Bronchial epithelial cell (primary cell): ENCODE measurements at regions not wholly inside any gene's neighbourhood (a gene's known extent, or its start where the extent isn't known, plus 50 kb on each side); places are given as distances from the start of the nearest gene placed in this dataset.
"Not testable (repeated sequence)": the region's sequence is repeated elsewhere in the genome, so short reads cannot be mapped to it uniquely, and the experiment has no call there.

ENCODE experiments used
- DNase-seq: peaks from one replicate; pipeline ENCODE4 v3.0.0-alpha.2; 2010; ENCODE audit warnings: low read depth
- FAIRE-seq: peaks from 2 replicates; lab custom pipeline; 2011; peaks lifted over from hg19 to GRCh38; lab: Jason Lieb, UNC
- H3K27me3 ChIP-seq: 2 replicates; pipeline ENCODE4 v1.5.1; 2011; ENCODE audit warnings: low read length; ENCODE audit not compliant: control insufficient read depth, insufficient read depth
- H3K36me3 ChIP-seq: 2 replicates; pipeline ENCODE4 v1.5.1; 2011; ENCODE audit warnings: low read length; ENCODE audit not compliant: control insufficient read depth, insufficient read depth
- H3K4me3 ChIP-seq: 2 replicates; pipeline ENCODE4 v1.5.1; 2011; ENCODE audit warnings: mild to moderate bottlenecking, low read depth, low read length, control low read depth
- CTCF ChIP-seq: IDR thresholded peaks from 2 replicates; pipeline ENCODE4 v1.5.1; 2011; ENCODE audit warnings: mild to moderate bottlenecking, moderate library complexity, low read length, control low read depth, inconsistent platforms; ENCODE audit not compliant: insufficient read depth, severe bottlenecking

GRCh38 chr7:7014827-7015595 is 167.3 kb upstream of the C1GALT1 start:
- no peaks in the 10 kb centered on the region for H3K36me3 ChIP-seq
- no peak for TF ChIP-seq CTCF
- H3K27me3 ChIP-seq, result peaks cover 2% of the 10 kb centered on the region
- no peak overlapping the region for H3K4me3 ChIP-seq
- peak; percentile 5 for DNase-seq
- no peak for FAIRE-seq

GRCh38 chr7:7017707-7018280 is 164.6 kb upstream of the C1GALT1 start:
- FAIRE-seq (no peak), DNase-seq (no peak)
- no peaks in the 10 kb centered on the region for H3K36me3 ChIP-seq

GRCh38 chr7:7018290-7018689 is 164.1 kb upstream of the C1GALT1 start:
- no peak for TF ChIP-seq CTCF
- H3K27me3 ChIP-seq, result no peaks in the 10 kb centered on the region
- H3K4me3 ChIP-seq, result no peak overlapping the region
- DNase-seq, result no peak
- no peak for FAIRE-seq
- no peaks in the 10 kb centered on the region for H3K36me3 ChIP-seq

More at GRCh38 chr7:7017707-7018280, 164.6 kb upstream of the C1GALT1 start:
- H3K27me3 ChIP-seq, result no peaks in the 10 kb centered on the region
- TF ChIP-seq CTCF, result no peak
- no peak overlapping the region for H3K4me3 ChIP-seq

GRCh38 chr7:7032221-7032620 is 150.1 kb upstream of the C1GALT1 start:
- Histone ChIP-seq H3K4me3 (no peak overlapping the region), H3K36me3 (no peaks in the 10 kb centered on the region), H3K27me3 (no peaks in the 10 kb centered on the region)
- TF ChIP-seq CTCF, result no peak
- DNase-seq (no peak), FAIRE-seq (no peak)

GRCh38 chr7:7035851-7036250 is 146.5 kb upstream of the C1GALT1 start:
- H3K27me3 ChIP-seq, result no peaks in the 10 kb centered on the region
- TF ChIP-seq CTCF, result no peak
- FAIRE-seq (no peak), DNase-seq (no peak)
- H3K36me3 ChIP-seq, result no peaks in the 10 kb centered on the region
- no peak overlapping the region for H3K4me3 ChIP-seq

GRCh38 chr7:7042286-7042893 is 140.0 kb upstream of the C1GALT1 start:
- not testable (repeated sequence) for DNase-seq, H3K27me3 ChIP-seq, H3K4me3 ChIP-seq, FAIRE-seq, H3K36me3 ChIP-seq
